Common myeloid progenitor, CD34-positive (primary cell): ENCODE measurements at regions not wholly inside any gene's neighbourhood (a gene's known extent, or its start where the extent isn't known, plus 50 kb on each side); places are given as distances from the start of the nearest gene placed in this dataset.

Source experiments
- CTCF ChIA-PET: fragments of 350-600 bp; sonication (Branson Sonifier 250); formaldehyde crosslinking; loops from one replicate; lab custom pipeline; 2021; ENCODE audit warnings: antibody characterized with exemption; lab: Charles Lee
- POLR2A ChIA-PET: fragments of 350-600 bp; sonication (Branson Sonifier 250); formaldehyde crosslinking; loops from one replicate; lab custom pipeline; 2021; ENCODE audit warnings: antibody characterized with exemption; lab: Charles Lee
- DNase-seq, 3 donors: peaks; one replicate each; pipeline versions ENCODE4 v3.0.0 to v3.0.0-alpha.2; 2013
- H3K27ac ChIP-seq, 2 experiments: 1 replicate in 1 of 2; 2 replicates in 1 of 2; pipeline ENCODE4 v1.7.0; 2013; ENCODE audit warnings: inconsistent platforms in 2 of 2, low read length in 2 of 2, mild to moderate bottlenecking in 2 of 2, low read depth in 1 of 2, moderate library complexity in 1 of 2; ENCODE audit not compliant: severe bottlenecking in 2 of 2, insufficient read depth in 1 of 2, poor library complexity in 1 of 2
- H3K27me3 ChIP-seq, 5 experiments: replicated peaks in 2 of 5; 1 replicate in 3 of 5; 2 replicates in 2 of 5; pipeline versions ENCODE4 v1.6.1 to v1.7.0; 2013; ENCODE audit warnings: low read length in 4 of 5, mild to moderate bottlenecking in 2 of 5, moderate library complexity in 2 of 5, inconsistent platforms in 1 of 5; ENCODE audit not compliant: insufficient read depth in 5 of 5, control insufficient read depth in 4 of 5
- H3K36me3 ChIP-seq, 4 experiments: 1 replicate in 2 of 4; 2 replicates in 2 of 4; pipeline versions ENCODE4 v1.6.1 to v1.7.0; 2013; ENCODE audit warnings: low read length in 3 of 4, control low read depth in 1 of 4, mild to moderate bottlenecking in 1 of 4; ENCODE audit not compliant: control insufficient read depth in 4 of 4, insufficient read depth in 4 of 4
- H3K4me1 ChIP-seq, 4 experiments: 1 replicate in 3 of 4; 2 replicates in 1 of 4; pipeline versions ENCODE4 v1.6.1 to v1.7.1; 2013; ENCODE audit warnings: low read length in 3 of 4, mild to moderate bottlenecking in 3 of 4, control low read depth in 1 of 4, inconsistent platforms in 1 of 4, moderate library complexity in 1 of 4; ENCODE audit not compliant: control insufficient read depth in 4 of 4, insufficient read depth in 4 of 4; ENCODE audit errors: control extremely low read depth in 1 of 4
- H3K4me3 ChIP-seq, 7 experiments: 1 replicate in 4 of 7; 2 replicates in 3 of 7; pipeline versions ENCODE4 v1.5.1 to v1.7.0; 2013; ENCODE audit warnings: mild to moderate bottlenecking in 7 of 7, low read length in 6 of 7, moderate library complexity in 6 of 7, inconsistent platforms in 2 of 7, low read depth in 2 of 7, control low read depth in 1 of 7; ENCODE audit not compliant: insufficient read depth in 4 of 7, control insufficient read depth in 1 of 7; ENCODE audit errors: extremely low read depth in 1 of 7
- H3K9me3 ChIP-seq, 5 experiments: 1 replicate in 4 of 5; 2 replicates in 1 of 5; pipeline versions ENCODE4 v1.6.1 to v1.7.1; 2013; ENCODE audit warnings: low read length in 4 of 5, mild to moderate bottlenecking in 2 of 5, inconsistent platforms in 1 of 5, low read depth in 1 of 5, moderate library complexity in 1 of 5; ENCODE audit not compliant: control insufficient read depth in 4 of 5, insufficient read depth in 2 of 5; ENCODE audit errors: control extremely low read depth in 1 of 5
- WGBS: methylation state at CpG from one replicate; pipeline ENCODE4 v1.1.5; 2013; ENCODE audit not compliant: insufficient coverage; 5-methylcytosine and 5-hydroxymethylcytosine counted together

GRCh38 chr9:74362423-74362822 is 134.7 kb upstream of the RORB start:
- ChIA-PET POLR2A (no interaction called here), CTCF (interaction anchor here (1.7 kb wide), 1 partner anchor 18 kb away, joined by 4 read pairs; no protein-coding TSS in a partner anchor)
- Histone ChIP-seq H3K27ac (no peak overlapping the region), H3K27me3 (no peaks in the 10 kb centered on the region), H3K9me3 (no peaks in the 10 kb centered on the region), H3K4me1 (no peaks in the 10 kb centered on the region), H3K4me3 (no peak overlapping the region), H3K36me3 (no peaks in the 10 kb centered on the region)
- WGBS = 100% methylated on average over 3 of the region's 3 CpGs
- no peak for DNase-seq

GRCh38 chr9:74366111-74366510 is 131.0 kb upstream of the RORB start:
- H3K4me1 ChIP-seq = no peaks in the 10 kb centered on the region
- no peak overlapping the region for H3K27ac ChIP-seq
- H3K27me3 ChIP-seq = no peaks in the 10 kb centered on the region
- no peaks in the 10 kb centered on the region for H3K36me3 ChIP-seq
- 95% methylated on average over 3 of the region's 3 CpGs for WGBS
- H3K9me3 ChIP-seq = no peaks in the 10 kb centered on the region
- H3K4me3 ChIP-seq = no peak overlapping the region
- no peak for DNase-seq
- ChIA-PET POLR2A (no interaction called here), CTCF (no interaction called here)

- 100% methylated on average over 1 of the region's 1 CpG for WGBS
- ChIA-PET CTCF (interaction anchor here (0.6 to 1.0 kb wide), 2 partner anchors 10 to 17 kb away, joined by 3 read pairs; no protein-coding TSS in a partner anchor), POLR2A (no interaction called here)
- no peaks in the 10 kb centered on the region for H3K36me3 ChIP-seq
- no peaks in the 10 kb centered on the region for H3K9me3 ChIP-seq
- H3K4me1 ChIP-seq = no peaks in the 10 kb centered on the region
- DNase-seq = no peak
- H3K27ac ChIP-seq = no peak overlapping the region
- H3K27me3 ChIP-seq = no peaks in the 10 kb centered on the region
- H3K4me3 ChIP-seq = no peak overlapping the region
Observed at GRCh38 chr9:74369844-74370243, 127.3 kb upstream of the RORB start.

- Histone ChIP-seq H3K4me1 (no peaks in the 10 kb centered on the region), H3K36me3 (no peaks in the 10 kb centered on the region), H3K27ac (no peak overlapping the region), H3K9me3 (no peaks in the 10 kb centered on the region), H3K27me3 (no peaks in the 10 kb centered on the region), H3K4me3 (no peak overlapping the region)
- DNase-seq = no peak
- POLR2A ChIA-PET = no interaction called here
- CTCF ChIA-PET = interaction anchor here (1.2 to 1.6 kb wide), 2 partner anchors 12 to 63 kb away, joined by 3 to 5 read pairs; no protein-coding TSS in a partner anchor
Observed at GRCh38 chr9:74373348-74373747, 123.8 kb upstream of the RORB start.

- Histone ChIP-seq H3K4me1 (no peaks in the 10 kb centered on the region), H3K27me3 (no peaks in the 10 kb centered on the region), H3K9me3 (no peaks in the 10 kb centered on the region), H3K27ac (no peak overlapping the region), H3K4me3 (no peak overlapping the region), H3K36me3 (no peaks in the 10 kb centered on the region)
- CTCF ChIA-PET = interaction anchor here (0.7 to 5.2 kb wide), 7 partner anchors 9 to 1179 kb away, joined by 3 to 40 read pairs (median 4); no protein-coding TSS in a partner anchor
- peak; percentile 44 to 59 (median 55) for DNase-seq
- 67% methylated on average over 1 of the region's 2 CpGs for WGBS
- POLR2A ChIA-PET = no interaction called here
Observed at GRCh38 chr9:74379718-74380117, 117.4 kb upstream of the RORB start.

GRCh38 chr9:74391816-74392215 is 105.3 kb upstream of the RORB start:
- Histone ChIP-seq H3K27ac (no peak overlapping the region), H3K27me3 (peaks cover 0 to 3% (median 0%) of the 10 kb centered on the region in 5 experiments), H3K4me3 (no peak overlapping the region), H3K36me3 (no peaks in the 10 kb centered on the region), H3K9me3 (no peaks in the 10 kb centered on the region), H3K4me1 (no peaks in the 10 kb centered on the region)
- WGBS = 93% methylated on average over 2 of the region's 2 CpGs
- no peak for DNase-seq
- POLR2A ChIA-PET = no interaction called here
- CTCF ChIA-PET = no interaction called here

- Histone ChIP-seq H3K4me1 (no peaks in the 10 kb centered on the region), H3K36me3 (no peaks in the 10 kb centered on the region), H3K27me3 (no peaks in the 10 kb centered on the region), H3K9me3 (peaks cover 0 to 13% (median 5%) of the 10 kb centered on the region in 5 experiments), H3K27ac (no peak overlapping the region), H3K4me3 (no peak overlapping the region)
- POLR2A ChIA-PET = no interaction called here
- CTCF ChIA-PET = interaction anchor here (1.7 kb wide), 1 partner anchor 12 kb away, joined by 3 read pairs; no protein-coding TSS in a partner anchor
- DNase-seq = no peak
Observed at GRCh38 chr9:74403581-74403980, 93.6 kb upstream of the RORB start.
